ENCODE measurements at regions not wholly inside any gene's neighbourhood (a gene's known extent, or its start where the extent isn't known, plus 50 kb on each side); places are given as distances from the start of the nearest gene placed in this dataset.
A peak's percentile ranks its signal among the peaks of the same experiment; 100 is the strongest.
"Not testable (repeated sequence)": the region's sequence is repeated elsewhere in the genome, so short reads cannot be mapped to it uniquely, and the experiment has no call there.

DNA sequence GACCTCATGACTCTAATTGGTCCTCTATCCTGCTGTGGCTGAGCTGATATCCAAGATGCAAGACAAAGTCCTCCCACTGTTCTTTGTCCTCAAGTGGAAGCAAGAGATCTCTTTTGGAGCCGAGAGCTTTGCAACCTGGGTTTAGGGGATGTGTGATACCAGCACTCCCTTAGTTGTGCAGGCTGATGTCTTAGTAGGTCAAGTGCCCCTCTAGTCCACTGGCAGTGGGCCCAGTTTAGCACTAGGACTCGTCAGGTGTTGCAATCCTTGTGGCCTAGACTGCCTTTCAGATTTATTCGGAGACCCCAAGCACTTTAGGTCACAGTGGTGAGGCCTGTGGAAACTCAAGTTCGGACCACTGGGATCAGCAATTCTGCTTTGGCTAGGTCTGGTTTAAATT, 64.0 kb downstream of the GPRASP3 start:
- no peak for DNase-seq

DNA sequence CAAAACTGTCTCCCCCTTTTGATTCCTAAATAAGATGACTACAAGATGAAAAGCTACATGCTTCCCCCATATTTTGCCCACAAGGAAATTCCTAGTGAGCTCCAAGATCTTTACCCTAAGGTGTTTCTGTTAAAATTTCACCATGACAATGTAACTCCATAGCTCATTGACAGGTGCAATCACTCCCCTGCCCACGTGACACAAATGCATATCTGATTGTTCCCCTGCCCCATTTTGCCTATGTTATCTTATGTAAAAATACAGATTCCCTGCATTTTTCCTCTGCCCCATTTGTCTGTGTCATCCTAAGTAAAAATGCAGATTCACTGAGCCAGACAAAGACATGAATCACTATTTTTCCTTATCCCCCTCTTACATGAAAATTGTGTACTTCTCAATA, 66.7 kb downstream of the GPRASP3 start:
- DNase-seq, result no peak

- DNase-seq, result no peak
These were observed 87.8 kb downstream of the GPRASP3 start for GRCh38 chrX:102808336-102808735.

DNA sequence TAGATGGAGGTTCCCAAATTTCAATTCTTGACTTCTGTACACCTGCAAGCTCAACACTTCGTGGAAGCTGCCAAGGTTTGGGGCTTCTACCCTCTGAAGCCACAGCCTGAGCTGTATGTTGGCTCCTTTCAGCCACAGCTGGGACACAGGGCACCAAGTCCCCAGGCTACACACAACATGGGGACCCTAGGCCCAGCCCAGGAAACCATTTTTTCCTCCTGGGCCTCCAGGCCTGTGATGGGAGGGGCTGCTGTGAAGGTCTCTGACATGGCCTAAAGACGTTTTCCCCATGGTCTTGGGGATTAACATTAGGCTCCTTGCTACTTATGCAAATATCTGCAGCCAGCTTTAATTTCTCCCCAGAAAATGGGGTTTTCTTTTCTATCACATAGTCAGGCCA, 97.7 kb downstream of the GPRASP3 start:
- DNase-seq, result not testable (repeated sequence)

GRCh38 chrX:102832661-102833060, 104.4 kb upstream of the RAB40AL start:
- DNase-seq, result no peak

GRCh38 chrX:102833136-102833535, 103.9 kb upstream of the RAB40AL start:
- no peak for DNase-seq

- no peak for DNase-seq
These were observed 101.4 kb upstream of the RAB40AL start for GRCh38 chrX:102835504-102836146.

DNA sequence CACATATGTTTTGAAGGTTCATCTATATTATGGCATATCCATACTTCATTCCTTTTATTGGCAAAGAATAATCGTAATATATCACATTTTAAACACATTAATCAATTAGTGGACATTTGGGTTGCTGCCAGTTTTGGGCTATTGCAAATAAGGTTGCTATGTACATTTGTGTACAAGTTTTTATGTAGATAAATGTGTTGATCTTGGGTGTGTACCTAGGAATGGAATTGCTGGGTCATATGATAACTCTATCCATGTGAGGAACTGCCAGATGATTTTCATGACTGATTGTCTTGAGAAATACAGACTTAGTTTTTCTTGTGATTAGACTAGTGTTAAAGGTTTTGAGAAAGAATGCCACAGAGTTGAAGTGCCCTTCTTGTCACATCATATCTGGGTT, 99.2 kb upstream of the RAB40AL start:
- DNase-seq, result no peak

DNA sequence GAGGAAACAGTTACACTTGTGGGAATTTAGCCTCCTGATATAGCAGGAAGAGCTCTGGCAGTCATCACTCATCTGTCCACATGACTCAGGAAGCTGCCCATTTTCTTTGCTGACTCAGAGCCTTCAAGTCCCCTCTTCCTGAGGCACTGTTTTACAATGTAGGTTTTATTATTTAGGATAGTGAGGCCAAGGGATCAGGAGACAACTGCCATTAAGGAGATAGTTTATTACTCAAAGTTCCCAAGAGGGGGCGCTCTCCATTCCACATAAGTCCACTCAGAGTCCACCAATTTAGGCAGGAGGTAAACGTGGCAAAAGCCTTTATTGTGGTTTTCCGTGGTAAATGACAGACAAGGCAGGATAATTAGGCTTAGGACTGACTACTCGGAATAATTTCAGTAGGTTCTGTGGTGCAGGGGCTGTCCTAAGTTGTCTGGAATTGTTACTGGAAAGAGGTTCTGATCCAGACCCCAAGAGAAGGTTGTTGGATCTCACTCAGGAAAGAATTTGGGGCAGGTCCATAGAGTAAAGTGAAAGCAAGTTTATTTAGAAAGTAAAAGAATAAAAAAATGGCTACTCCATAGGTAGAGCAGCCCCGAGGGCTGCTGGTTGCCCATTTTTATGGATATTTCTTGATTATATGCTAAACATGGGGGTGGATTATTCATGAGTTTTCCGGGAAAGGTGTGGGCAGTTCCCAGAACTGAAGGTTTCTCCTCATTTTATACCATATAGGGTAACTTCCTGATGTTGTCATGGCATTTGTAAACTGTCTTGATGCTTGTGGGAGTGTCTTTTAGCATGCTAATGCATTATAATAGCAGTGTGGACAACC, 96.0 kb upstream of the RAB40AL start:
- DNase-seq, result no peak

DNA sequence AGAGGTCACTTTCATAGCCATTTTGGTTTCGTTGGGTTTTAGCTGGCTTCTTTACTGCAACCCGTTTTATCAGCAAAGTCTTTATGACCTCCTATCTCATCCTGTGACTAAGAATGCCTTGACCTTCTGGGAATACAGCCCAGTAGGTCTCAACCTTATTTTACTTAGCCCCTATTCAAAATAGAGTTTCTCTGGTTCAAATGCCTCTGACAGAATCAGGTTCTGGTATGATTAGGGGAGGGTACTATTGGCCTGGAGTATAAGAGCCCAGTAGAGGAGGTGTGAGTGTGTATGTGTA, 95.4 kb upstream of the RAB40AL start:
- no peak for DNase-seq

DNA sequence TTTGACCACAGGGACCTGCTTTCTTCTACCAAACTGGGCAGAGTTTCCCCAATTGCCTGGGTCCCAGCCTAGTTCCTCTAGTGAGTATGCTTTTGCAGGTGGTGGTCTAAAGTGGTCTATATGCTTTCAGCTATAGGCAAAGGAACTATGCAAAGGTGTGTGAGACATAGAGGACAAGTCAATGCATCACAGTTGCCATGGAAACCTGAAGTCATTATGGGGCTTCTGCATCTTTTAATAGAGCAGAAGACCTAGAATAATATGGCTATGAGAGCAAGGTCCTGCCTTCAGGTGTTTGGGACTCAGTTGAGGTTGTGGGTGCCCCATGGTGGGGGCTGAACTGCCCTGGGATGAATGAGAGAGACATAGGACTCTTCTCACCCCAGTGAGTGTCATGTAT, 92.1 kb upstream of the RAB40AL start:
- no peak for DNase-seq

DNA sequence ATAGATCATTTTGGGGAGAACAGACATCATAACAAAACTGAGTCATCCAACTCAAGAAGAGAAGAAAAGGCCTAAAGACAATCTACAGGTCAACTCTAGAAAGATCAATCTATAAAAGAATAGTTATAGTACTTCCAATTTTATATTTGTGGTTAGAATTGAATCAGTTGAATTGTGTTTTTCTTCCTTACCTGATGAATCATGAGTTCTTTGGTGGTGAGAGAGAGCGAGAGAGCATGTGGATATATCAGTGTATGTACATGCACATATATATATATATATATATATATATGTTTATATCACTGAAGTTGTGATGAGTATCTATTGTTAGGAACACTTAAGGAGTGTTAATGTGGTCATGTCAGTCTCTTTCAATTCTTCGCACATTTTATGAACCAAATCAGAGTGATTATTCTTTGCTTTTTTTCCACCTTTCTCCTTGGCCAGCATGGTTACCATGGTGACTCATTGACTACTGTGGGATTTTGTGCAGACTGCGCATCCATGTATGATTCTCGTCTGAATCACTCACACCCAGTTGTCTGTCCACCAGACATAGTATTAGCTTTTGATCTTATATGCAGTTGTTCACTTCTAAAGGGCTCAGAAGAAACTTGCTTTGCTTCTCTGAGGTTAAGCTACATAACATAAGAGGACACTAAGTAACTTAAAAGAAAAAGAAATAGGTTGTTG, 90.4 kb upstream of the RAB40AL start:
- no peak for DNase-seq

GRCh38 chrX:102847362-102847761, 89.7 kb upstream of the RAB40AL start:
- no peak for DNase-seq

DNA sequence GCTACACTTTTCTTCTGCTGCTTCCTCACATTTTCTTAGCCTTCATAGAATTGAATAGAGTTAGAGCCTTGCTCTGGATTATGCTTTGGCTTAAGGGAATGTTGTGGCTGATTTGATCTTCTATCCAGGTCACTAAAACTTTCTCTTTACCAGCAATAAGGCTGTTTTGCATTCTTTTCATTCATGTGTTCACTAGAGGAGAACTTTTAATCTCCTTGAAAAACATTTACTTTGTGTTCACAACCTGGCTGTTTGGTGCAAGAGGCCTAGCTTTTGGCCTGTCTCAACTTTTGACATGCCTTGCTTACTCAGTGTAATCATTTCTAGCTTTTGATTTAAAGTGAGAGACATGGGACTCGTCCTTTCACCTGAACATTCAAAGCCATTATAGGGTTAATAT, 87.7 kb upstream of the RAB40AL start:
- no peak for DNase-seq

DNA sequence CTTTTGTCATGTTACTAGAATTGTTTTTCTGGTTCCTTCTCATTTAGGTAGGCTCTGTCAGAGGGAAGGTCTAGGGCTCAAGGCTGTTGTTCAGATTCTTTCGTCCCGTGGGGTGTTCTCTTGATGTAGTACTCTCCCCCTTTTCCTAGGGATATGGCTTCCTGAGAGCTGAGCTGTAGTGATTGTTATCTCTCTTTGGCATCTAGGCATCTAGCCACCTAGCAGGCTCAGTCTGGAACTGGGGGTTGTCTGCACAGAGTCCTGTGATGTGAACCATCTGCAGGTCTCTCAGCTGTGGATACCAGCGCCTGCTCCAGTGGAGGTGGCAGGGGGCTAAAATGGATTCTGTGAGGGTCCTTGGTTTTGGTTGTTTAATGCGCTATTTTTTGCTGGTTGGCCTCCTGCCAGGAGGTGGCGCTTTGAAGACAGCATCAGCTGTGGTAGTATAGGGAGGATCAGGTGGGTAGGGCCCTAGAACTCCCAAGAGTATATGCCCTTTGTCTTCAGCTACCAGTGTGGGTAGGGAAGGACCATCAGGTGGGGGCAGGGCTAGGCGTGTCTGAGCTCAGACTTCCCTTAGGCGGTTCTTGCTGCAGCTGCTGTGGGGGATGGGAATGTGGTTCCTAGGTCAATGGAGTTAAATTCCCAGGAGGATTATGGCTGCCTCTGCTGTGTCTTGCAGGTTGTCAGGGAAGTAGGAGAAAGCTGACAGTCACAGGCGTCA, 78.1 kb upstream of the RAB40AL start:
- DNase-seq, result not testable (repeated sequence)

DNA sequence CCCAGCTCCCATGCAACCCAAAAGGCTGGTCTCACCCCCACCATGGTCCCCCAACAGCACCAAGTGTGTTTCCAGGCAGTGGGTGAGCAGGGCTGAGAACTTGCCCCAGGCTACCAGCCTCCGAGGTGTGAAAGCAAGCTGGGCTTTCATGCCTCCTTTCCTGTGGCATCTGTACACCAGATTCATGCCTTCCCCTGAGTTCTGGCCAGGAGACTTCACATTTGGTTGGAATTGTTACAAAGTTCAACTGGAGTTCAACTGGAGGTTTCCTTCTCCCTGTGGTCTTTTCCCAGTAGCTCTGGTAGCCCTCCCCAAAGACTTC, 77.6 kb upstream of the RAB40AL start:
- DNase-seq, result no peak

GRCh38 chrX:102860235-102860634, 76.8 kb upstream of the RAB40AL start:
- DNase-seq, result no peak

DNA sequence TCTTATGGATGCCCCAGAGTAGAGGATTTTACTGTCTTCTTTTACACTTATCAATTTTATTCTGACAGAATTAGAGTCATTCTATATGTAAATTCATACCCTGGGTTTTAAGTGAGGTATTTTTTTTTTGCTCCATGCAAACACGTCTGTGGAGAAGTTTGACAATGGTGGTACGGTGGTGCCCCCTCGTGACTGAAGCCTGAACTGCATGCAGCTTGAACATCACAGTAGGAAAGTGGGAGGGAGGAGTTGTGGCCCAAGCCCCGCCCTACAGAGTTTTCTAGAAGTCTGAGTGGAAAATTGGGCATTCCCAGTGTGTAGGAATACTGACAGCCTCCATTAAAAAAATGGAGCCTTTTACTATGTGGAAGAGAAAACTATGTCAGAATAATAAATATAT, 73.3 kb upstream of the RAB40AL start:
- peak; percentile 75 to 81 for DNase-seq

DNA sequence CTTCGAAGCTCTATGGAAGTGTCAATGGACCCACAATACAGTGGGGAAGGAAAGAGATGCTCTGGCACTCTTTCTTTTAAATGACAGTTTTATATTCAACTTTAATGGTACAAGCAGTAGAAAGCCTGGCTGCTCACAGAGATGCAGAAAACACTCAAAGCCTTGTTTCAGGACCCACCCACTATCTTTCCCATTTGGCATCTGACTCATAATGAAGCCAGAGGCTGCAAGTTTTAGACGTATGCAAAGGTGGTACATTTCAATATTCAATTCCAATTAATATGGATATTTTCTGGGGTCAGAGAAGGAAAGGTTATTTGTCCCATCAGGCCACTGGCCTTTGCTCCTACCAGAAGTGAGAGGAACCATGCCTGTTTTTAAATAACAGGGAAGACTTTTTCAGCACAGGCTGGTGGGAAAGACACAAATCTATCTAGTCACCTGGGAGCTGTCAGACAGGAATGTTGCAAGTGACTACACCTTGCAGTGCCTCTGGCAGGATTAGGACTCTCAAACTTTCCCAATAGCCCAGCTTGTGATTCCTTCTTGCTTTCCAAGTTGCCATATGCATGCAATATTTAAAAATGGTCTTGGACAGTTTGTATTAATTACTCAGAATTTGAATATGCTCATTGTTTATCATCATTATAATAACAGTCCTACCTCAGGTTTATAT, 70.0 kb upstream of the RAB40AL start:
- no peak for DNase-seq

DNA sequence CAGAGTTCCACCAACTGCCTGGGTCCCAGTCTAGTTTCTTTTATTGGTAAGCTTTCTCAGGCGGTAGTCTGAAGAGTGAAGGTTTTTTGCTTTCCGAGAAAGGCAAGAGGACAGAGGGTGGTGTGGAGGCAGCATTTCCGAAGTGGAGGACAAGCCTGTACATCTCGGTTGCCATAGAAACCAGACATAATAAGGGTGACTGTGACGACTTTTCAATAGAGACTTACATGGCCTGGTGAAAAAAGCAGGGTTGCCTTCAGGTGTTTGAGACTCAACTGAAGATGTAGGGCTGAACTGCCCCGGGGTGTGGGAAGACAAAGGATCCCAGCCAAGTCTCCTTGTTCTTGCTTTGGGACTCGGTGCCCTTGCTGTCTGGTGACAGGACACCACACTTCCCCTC, 53.6 kb upstream of the RAB40AL start:
- DNase-seq, result no peak

All from inflammatory macrophage (primary cell).